Natural killer cell (primary cell): ENCODE measurements at regions not wholly inside any gene's neighbourhood (a gene's known extent, or its start where the extent isn't known, plus 50 kb on each side); places are given as distances from the start of the nearest gene placed in this dataset.

ENCODE experiments used
- ATAC-seq, 3 donors: fragments of 150-1000 bp in 2 of 3; fragments of 200-7000 bp in 1 of 3; cut with Tn5 transposase; 1 replicate in 1 of 3; 2 replicates in 2 of 3; pipeline ENCODE4 v1.10.0; 2021; ENCODE audit warnings: mild to moderate bottlenecking in 2 of 3, moderate library complexity in 2 of 3
- DNase-seq, 2 donors: peaks; one replicate each; pipeline versions ENCODE4 v3.0.0 to v3.0.0-alpha.2; 2013 to 2021; ENCODE audit warnings: mixed read lengths in 1 of 2
- H3K27ac ChIP-seq: one replicate; pipeline ENCODE4 v1.5.1; 2013; ENCODE audit warnings: mild to moderate bottlenecking, low read length
- H3K27me3 ChIP-seq: one replicate; pipeline ENCODE4 v1.6.1; 2013; ENCODE audit warnings: low read length; ENCODE audit not compliant: control insufficient read depth, insufficient read depth
- H3K36me3 ChIP-seq: one replicate; pipeline ENCODE4 v1.6.1; 2013; ENCODE audit warnings: low read length; ENCODE audit not compliant: control insufficient read depth, insufficient read depth
- H3K4me1 ChIP-seq: one replicate; pipeline ENCODE4 v1.6.1; 2013; ENCODE audit warnings: low read length; ENCODE audit not compliant: control insufficient read depth, insufficient read depth
- H3K4me3 ChIP-seq: one replicate; pipeline ENCODE4 v1.5.1; 2013; ENCODE audit warnings: low read length
- H3K9me3 ChIP-seq: one replicate; pipeline ENCODE4 v1.6.1; 2013; ENCODE audit warnings: low read length; ENCODE audit not compliant: control insufficient read depth, insufficient read depth
- H3K27ac Mint-ChIP-seq, 2 donors: one replicate each; pipeline ENCODE4 v1.8.0; 2022; ENCODE audit warnings: mild to moderate bottlenecking in 2 of 2, mixed read lengths in 2 of 2, moderate library complexity in 1 of 2
- H3K27me3 Mint-ChIP-seq, 2 donors: one replicate each; pipeline ENCODE4 v1.8.0; 2022; ENCODE audit warnings: low read depth in 2 of 2, mixed read lengths in 2 of 2
- H3K36me3 Mint-ChIP-seq: one replicate; pipeline ENCODE4 v1.8.0; 2022; ENCODE audit warnings: mixed read lengths
- H3K4me1 Mint-ChIP-seq, 2 donors: one replicate each; pipeline ENCODE4 v1.8.0; 2022; ENCODE audit warnings: mixed read lengths in 2 of 2
- H3K4me3 Mint-ChIP-seq: one replicate; pipeline ENCODE4 v1.8.0; 2022; ENCODE audit warnings: mild to moderate bottlenecking, moderate library complexity, mixed read lengths
- H3K9me3 Mint-ChIP-seq, 2 donors: one replicate each; pipeline ENCODE4 v1.8.0; 2022; ENCODE audit warnings: mixed read lengths in 2 of 2
- CTCF ChIP-seq: fragments of 200-600 bp; IDR thresholded peaks from one replicate; pipeline ENCODE4 v1.8.0; 2022; ENCODE audit warnings: antibody characterized with exemption
- WGBS: methylation state at CpG from one replicate; pipeline ENCODE4 v1.1.7; 2013; ENCODE audit warnings: missing lambda C conversion rate; ENCODE audit not compliant: insufficient coverage; 5-methylcytosine and 5-hydroxymethylcytosine counted together
- intact Hi-C: fragments of 100-400 bp; cut with micrococcal nuclease; formaldehyde crosslinking; loops from one replicate; pipeline ENCODE4 v1.14.2; 2022

- no peaks in the 10 kb centered on the region for H3K36me3 ChIP-seq
- Mint-ChIP-seq H3K4me1 (no peaks in the 10 kb centered on the region), H3K9me3 (no peaks in the 10 kb centered on the region), H3K27ac (no peak overlapping the region), H3K27me3 (no peaks in the 10 kb centered on the region), H3K36me3 (no peaks in the 10 kb centered on the region), H3K4me3 (no peak overlapping the region)
- no peaks in the 10 kb centered on the region for H3K27me3 ChIP-seq
- no peak overlapping the region for H3K4me3 ChIP-seq
- H3K27ac ChIP-seq: no peak overlapping the region
- intact Hi-C loops: no loop called here
- WGBS: 49% methylated on average over 8 of the region's 8 CpGs
- DNase-seq (no peak), ATAC-seq (no peak)
- H3K4me1 ChIP-seq: no peaks in the 10 kb centered on the region
- no peak for TF ChIP-seq CTCF
- H3K9me3 ChIP-seq: no peaks in the 10 kb centered on the region
These were observed 120.8 kb upstream of the GADD45A start for GRCh38 chr1:67564193-67564592.

GRCh38 chr1:67566803-67567377 lies 118.1 kb upstream of the GADD45A start:
- H3K4me1 Mint-ChIP-seq: no peaks in the 10 kb centered on the region
- H3K27me3 Mint-ChIP-seq: no peaks in the 10 kb centered on the region
- H3K4me3 Mint-ChIP-seq: no peak overlapping the region
- intact Hi-C loops: no loop called here
- ATAC-seq (no peak), DNase-seq (no peak)
- no peak for TF ChIP-seq CTCF
- Histone ChIP-seq H3K4me3 (no peak overlapping the region), H3K27me3 (no peaks in the 10 kb centered on the region), H3K4me1 (no peaks in the 10 kb centered on the region), H3K9me3 (no peaks in the 10 kb centered on the region), H3K27ac (no peak overlapping the region), H3K36me3 (no peaks in the 10 kb centered on the region)
- no peak overlapping the region for H3K27ac Mint-ChIP-seq
- no peaks in the 10 kb centered on the region for H3K36me3 Mint-ChIP-seq
- WGBS: 85% methylated on average over 2 of the region's 2 CpGs
- no peaks in the 10 kb centered on the region for H3K9me3 Mint-ChIP-seq

DNA sequence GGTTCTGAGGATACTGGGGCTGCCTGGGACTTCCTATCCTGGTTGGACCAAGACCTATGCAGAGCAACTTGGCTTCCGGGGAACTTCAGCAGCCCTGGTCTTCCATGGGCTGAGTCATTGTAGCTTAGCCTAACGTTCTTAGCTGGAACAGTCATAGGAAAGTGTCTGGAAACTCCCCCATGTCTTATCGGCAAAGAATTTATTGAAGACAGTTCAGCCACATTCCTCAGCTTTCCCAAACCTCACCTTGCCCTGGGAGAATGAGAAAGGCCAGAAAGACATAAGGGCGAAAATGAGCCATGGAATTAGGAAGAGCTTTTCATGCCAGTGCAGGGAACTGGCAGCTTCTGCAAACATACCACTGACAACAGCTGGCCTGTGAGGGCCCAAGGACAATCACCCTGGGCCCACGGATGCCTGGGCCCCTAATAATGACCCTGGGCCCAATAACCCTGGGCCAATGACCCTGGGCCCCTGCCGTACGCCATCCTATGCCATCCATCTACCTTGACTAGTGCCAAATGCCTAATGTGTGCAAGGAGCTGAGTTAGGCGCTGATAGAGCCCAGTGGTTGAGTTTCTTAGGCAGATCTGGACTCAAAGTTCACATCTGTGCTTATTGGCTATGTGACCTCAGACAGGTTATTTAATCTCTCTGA lies 114.4 kb upstream of the GADD45A start:
- no peak overlapping the region for H3K4me3 ChIP-seq
- Mint-ChIP-seq H3K9me3 (no peaks in the 10 kb centered on the region), H3K4me1 (no peaks in the 10 kb centered on the region), H3K4me3 (no peak overlapping the region), H3K27me3 (peaks cover 0 to 3% of the 10 kb centered on the region in 2 donors), H3K27ac (no peak overlapping the region), H3K36me3 (no peaks in the 10 kb centered on the region)
- H3K27ac ChIP-seq: no peak overlapping the region
- no peaks in the 10 kb centered on the region for H3K36me3 ChIP-seq
- H3K9me3 ChIP-seq: no peaks in the 10 kb centered on the region
- DNase-seq (no peak), ATAC-seq (peak in 1 of 3 donors; percentile 27)
- no peaks in the 10 kb centered on the region for H3K27me3 ChIP-seq
- intact Hi-C loops: no loop called here
- 85% methylated on average over 8 of the region's 8 CpGs for WGBS
- H3K4me1 ChIP-seq: no peaks in the 10 kb centered on the region
- TF ChIP-seq CTCF: no peak

DNA sequence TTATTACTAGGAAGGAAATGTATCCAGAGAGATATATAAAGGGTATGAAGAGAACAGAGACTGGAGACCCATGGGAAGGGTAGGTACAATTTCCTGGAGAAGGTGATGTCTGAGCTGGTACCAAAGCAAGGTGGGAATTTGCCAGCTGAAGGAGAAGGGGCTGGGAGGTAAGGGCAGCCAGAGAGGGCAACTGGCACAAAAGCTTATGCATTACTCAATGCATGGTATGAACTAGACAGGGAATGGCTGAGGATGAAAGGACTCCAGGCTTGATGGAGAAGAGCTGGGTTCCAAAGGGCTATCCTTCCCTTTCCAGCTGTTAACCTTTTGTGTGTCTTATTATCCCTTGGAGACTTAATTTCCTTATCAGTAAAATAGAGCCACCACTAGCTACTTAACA lies 113.6 kb upstream of the GADD45A start:
- H3K27ac Mint-ChIP-seq: no peak overlapping the region
- H3K27ac ChIP-seq: no peak overlapping the region
- ATAC-seq (no peak), DNase-seq (no peak)
- no peak for TF ChIP-seq CTCF
- intact Hi-C loops: no loop called here
- H3K36me3 Mint-ChIP-seq: no peaks in the 10 kb centered on the region
- no peak overlapping the region for H3K4me3 Mint-ChIP-seq
- H3K4me1 Mint-ChIP-seq: no peaks in the 10 kb centered on the region
- H3K4me1 ChIP-seq: no peaks in the 10 kb centered on the region
- H3K27me3 Mint-ChIP-seq: peaks cover 0 to 3% of the 10 kb centered on the region in 2 donors
- H3K9me3 ChIP-seq: no peaks in the 10 kb centered on the region
- H3K36me3 ChIP-seq: no peaks in the 10 kb centered on the region
- H3K9me3 Mint-ChIP-seq: no peaks in the 10 kb centered on the region
- H3K4me3 ChIP-seq: no peak overlapping the region
- H3K27me3 ChIP-seq: no peaks in the 10 kb centered on the region
